Endothelial cell of umbilical vein (primary cell): ENCODE measurements at regions not wholly inside any gene's neighbourhood (a gene's known extent, or its start where the extent isn't known, plus 50 kb on each side); places are given as distances from the start of the nearest gene placed in this dataset.

ENCODE experiments used
- BruUV-seq: library from RNA; stranded (reverse); fragments of 400-500 nt; replicated peaks from 2 replicates; lab custom pipeline; 2021; lab: Mats Ljungman, UMichigan
- CTCF ChIA-PET: fragments of 300-600, 350-600 bp; sonication (Branson Sonifier 250); formaldehyde crosslinking; loops from one replicate; lab custom pipeline; 2021; ENCODE audit warnings: antibody characterized with exemption, inconsistent platforms; lab: Charles Lee
- POLR2A ChIA-PET: fragments of 300-600, 350-600 bp; sonication (Branson Sonifier 250); formaldehyde crosslinking; loops from one replicate; lab custom pipeline; 2021; ENCODE audit warnings: antibody characterized with exemption, inconsistent platforms; lab: Charles Lee
- DNase-seq: peaks from one replicate; pipeline ENCODE4 v3.0.0-alpha.2; 2011; ENCODE audit warnings: low read depth, low spot score
- FAIRE-seq: peaks from 2 replicates; lab custom pipeline; 2011; peaks lifted over from hg19 to GRCh38; lab: Jason Lieb, UNC
- H2AFZ ChIP-seq: 2 replicates; pipeline ENCODE4 v1.6.0; 2012; ENCODE audit warnings: low read depth, low read length, control low read depth, inconsistent platforms
- H3K27ac ChIP-seq: 2 replicates; pipeline ENCODE4 v1.5.1; 2011; ENCODE audit warnings: low read depth, mild to moderate bottlenecking, control low read depth, low read length, moderate library complexity; ENCODE audit not compliant: insufficient read depth
- H3K27me3 ChIP-seq, 2 experiments: 2 replicates each; pipeline versions ENCODE4 v1.6.0 to v1.6.1; 2011; ENCODE audit warnings: low read length in 2 of 2, mixed read lengths in 1 of 2; ENCODE audit not compliant: control insufficient read depth in 2 of 2, insufficient read depth in 2 of 2
- H3K36me3 ChIP-seq, 2 experiments: 2 replicates in 1 of 2; 3 replicates in 1 of 2; pipeline ENCODE4 v1.5.1; 2011; ENCODE audit warnings: low read length in 2 of 2, mild to moderate bottlenecking in 1 of 2, moderate library complexity in 1 of 2; ENCODE audit not compliant: control insufficient read depth in 2 of 2, insufficient read depth in 2 of 2; ENCODE audit errors: extremely low read depth in 1 of 2
- H3K4me1 ChIP-seq: 3 replicates; pipeline ENCODE4 v1.5.1; 2011; ENCODE audit warnings: mild to moderate bottlenecking, low read length; ENCODE audit not compliant: control insufficient read depth, insufficient read depth; ENCODE audit errors: extremely low read depth
- H3K4me2 ChIP-seq: 2 replicates; pipeline ENCODE4 v1.6.1; 2011; ENCODE audit warnings: low read length, control low read depth, mixed read lengths; ENCODE audit not compliant: insufficient read depth
- H3K4me3 ChIP-seq, 3 experiments: fragments of 200-600 bp in 1 of 3; sonication (generic), shearing (Covaris generic) in 1 of 3; replicated peaks in 1 of 3; 2 replicates each; pipeline ENCODE4 v1.5.1; 2011 to 2016; ENCODE audit warnings: control low read depth in 3 of 3, low read length in 3 of 3, mild to moderate bottlenecking in 2 of 3, inconsistent platforms in 1 of 3, low read depth in 1 of 3, moderate library complexity in 1 of 3; ENCODE audit not compliant: insufficient read depth in 1 of 3
- H3K79me2 ChIP-seq: 2 replicates; pipeline ENCODE4 v1.6.0; 2012; ENCODE audit warnings: low read length, inconsistent platforms; ENCODE audit not compliant: control insufficient read depth, insufficient read depth
- H3K9ac ChIP-seq: replicated peaks from 2 replicates; pipeline ENCODE3; 2011; ENCODE audit warnings: low read length, control low read depth; ENCODE audit not compliant: insufficient read depth; ENCODE audit errors: extremely low read depth
- H3K9me1 ChIP-seq: replicated peaks from 3 replicates; pipeline ENCODE4 v1.6.0; 2011; ENCODE audit warnings: mild to moderate bottlenecking, low read length; ENCODE audit not compliant: control insufficient read depth, insufficient read depth; ENCODE audit errors: extremely low read depth
- H3K9me3 ChIP-seq: replicated peaks from 2 replicates; pipeline ENCODE4 v1.5.1; 2012; ENCODE audit warnings: low read length, inconsistent platforms; ENCODE audit not compliant: control insufficient read depth, insufficient read depth
- H4K20me1 ChIP-seq: replicated peaks from 2 replicates; pipeline ENCODE3; 2011; ENCODE audit warnings: mild to moderate bottlenecking, low read length; ENCODE audit not compliant: control insufficient read depth, insufficient read depth; ENCODE audit errors: extremely low read depth
- EZH2 ChIP-seq: IDR thresholded peaks from 2 replicates; pipeline ENCODE4 v1.6.1; 2012; ENCODE audit warnings: borderline replicate concordance, low read depth, mild to moderate bottlenecking, moderate library complexity, low read length, inconsistent platforms; ENCODE audit not compliant: severe bottlenecking
- FOS ChIP-seq: IDR thresholded peaks from 2 replicates; pipeline ENCODE4 v1.6.1; 2011; ENCODE audit warnings: mild to moderate bottlenecking, low read length, moderate library complexity, borderline replicate concordance; ENCODE audit not compliant: insufficient read depth
- GATA2 ChIP-seq: IDR thresholded peaks from 2 replicates; pipeline ENCODE4 v1.7.0; 2011; ENCODE audit warnings: low read depth, mild to moderate bottlenecking, moderate library complexity, mixed read lengths, low read length; ENCODE audit not compliant: insufficient read length, insufficient read depth
- JUN ChIP-seq: IDR thresholded peaks from 2 replicates; pipeline ENCODE4 v1.6.1; 2011; ENCODE audit warnings: borderline replicate concordance, low read depth; ENCODE audit not compliant: insufficient read length, insufficient read depth
- MYC ChIP-seq: IDR thresholded peaks from one replicate; pipeline ENCODE4 v1.6.1; 2011; ENCODE audit warnings: mild to moderate bottlenecking, low read depth, low read length
- POLR2A ChIP-seq: IDR thresholded peaks from 2 replicates; pipeline ENCODE4 v1.6.1; 2012; ENCODE audit warnings: low read depth, mild to moderate bottlenecking, control low read depth, low read length
- POLR2AphosphoS5 ChIP-seq: IDR thresholded peaks from 2 replicates; pipeline ENCODE4 v1.6.1; 2012; ENCODE audit warnings: low read depth, mild to moderate bottlenecking, control low read depth, low read length, moderate library complexity; ENCODE audit not compliant: insufficient read depth
- dilution Hi-C: fragments of 300-500 bp; cut with MboI; formaldehyde crosslinking; loops from one replicate; pipeline ENCODE4 v1.15.0; 2019; ENCODE audit warnings: low sequenced_read_pairs; ENCODE audit not compliant: extremely low pct_ligation_motif_present
- intact Hi-C: fragments of 100-400 bp; cut with micrococcal nuclease; formaldehyde crosslinking; loops from one replicate; pipeline ENCODE4 v1.10.0; 2022
- TF ChIP-seq, protein P1 (sequence below), 2 donors: IDR thresholded peaks; 1 replicate in 1 of 2; 2 replicates in 1 of 2; pipeline ENCODE4 v1.5.1; 2011; ENCODE audit warnings: low read length in 2 of 2, mild to moderate bottlenecking in 2 of 2, moderate library complexity in 2 of 2, control low read depth in 1 of 2, inconsistent platforms in 1 of 2, low read depth in 1 of 2; ENCODE audit not compliant: insufficient read depth in 1 of 2; ENCODE audit errors: extremely low read depth in 1 of 2
- TF ChIP-seq, protein P2 (sequence below): IDR thresholded peaks from 2 replicates; pipeline ENCODE4 v1.6.1; 2011; ENCODE audit not compliant: insufficient read depth, insufficient read length

DNA sequence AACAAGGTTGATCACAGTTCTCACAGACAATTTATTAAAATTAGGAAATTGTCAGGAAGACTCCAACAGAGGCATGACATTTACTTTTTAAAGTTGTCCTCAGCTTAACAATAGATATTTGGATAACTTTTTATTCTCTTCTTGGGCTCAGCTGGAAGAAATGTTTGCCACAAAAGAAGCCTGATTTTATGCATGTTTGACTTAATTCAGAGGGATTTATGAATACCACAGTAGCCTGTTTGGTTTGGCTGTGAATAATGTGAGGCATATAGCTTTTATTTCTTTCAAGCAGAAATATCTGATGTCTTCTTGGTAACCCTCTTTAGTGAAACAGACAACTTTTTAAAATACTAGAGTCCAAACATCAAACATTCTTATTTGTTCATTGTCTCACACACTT lies 1464.5 kb upstream of the SLC10A2 start:
- dilution Hi-C loops (no loop called here), intact Hi-C loops (no loop called here)
- Histone ChIP-seq H3K4me2 (no peak overlapping the region), H4K20me1 (no peaks in the 10 kb centered on the region), H3K4me1 (no peaks in the 10 kb centered on the region), H3K27me3 (no peaks in the 10 kb centered on the region), H3K9ac (no peak overlapping the region), H3K9me1 (no peaks in the 10 kb centered on the region), H3K27ac (no peak overlapping the region), H3K4me3 (no peak overlapping the region), H3K36me3 (no peaks in the 10 kb centered on the region), H2AFZ (no peak overlapping the region), H3K79me2 (no peaks in the 10 kb centered on the region), H3K9me3 (no peaks in the 10 kb centered on the region)
- ChIA-PET POLR2A (interaction anchor here (0.6 kb wide), 1 partner anchor 16 kb away, joined by 3 read pairs; no protein-coding TSS in a partner anchor), CTCF (interaction anchor here (0.8 to 1.3 kb wide), 4 partner anchors 32 to 648 kb away, joined by 3 to 4 read pairs (median 3); no protein-coding TSS in a partner anchor)
- TF ChIP-seq, protein P1, sequence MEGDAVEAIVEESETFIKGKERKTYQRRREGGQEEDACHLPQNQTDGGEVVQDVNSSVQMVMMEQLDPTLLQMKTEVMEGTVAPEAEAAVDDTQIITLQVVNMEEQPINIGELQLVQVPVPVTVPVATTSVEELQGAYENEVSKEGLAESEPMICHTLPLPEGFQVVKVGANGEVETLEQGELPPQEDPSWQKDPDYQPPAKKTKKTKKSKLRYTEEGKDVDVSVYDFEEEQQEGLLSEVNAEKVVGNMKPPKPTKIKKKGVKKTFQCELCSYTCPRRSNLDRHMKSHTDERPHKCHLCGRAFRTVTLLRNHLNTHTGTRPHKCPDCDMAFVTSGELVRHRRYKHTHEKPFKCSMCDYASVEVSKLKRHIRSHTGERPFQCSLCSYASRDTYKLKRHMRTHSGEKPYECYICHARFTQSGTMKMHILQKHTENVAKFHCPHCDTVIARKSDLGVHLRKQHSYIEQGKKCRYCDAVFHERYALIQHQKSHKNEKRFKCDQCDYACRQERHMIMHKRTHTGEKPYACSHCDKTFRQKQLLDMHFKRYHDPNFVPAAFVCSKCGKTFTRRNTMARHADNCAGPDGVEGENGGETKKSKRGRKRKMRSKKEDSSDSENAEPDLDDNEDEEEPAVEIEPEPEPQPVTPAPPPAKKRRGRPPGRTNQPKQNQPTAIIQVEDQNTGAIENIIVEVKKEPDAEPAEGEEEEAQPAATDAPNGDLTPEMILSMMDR (IDR thresholded peaks at IDR 0.05; ENCODE audit: extremely low read depth in 1 of 2, insufficient read depth in 1 of 2, low read depth in 1 of 2, low read length in 2 of 2): no peak
- TF ChIP-seq GATA2 (no peak), MYC (no peak), JUN (no peak), POLR2A (no peak), POLR2AphosphoS5 (no peak), EZH2 (no peak), FOS (no peak)
- TF ChIP-seq, protein P2, sequence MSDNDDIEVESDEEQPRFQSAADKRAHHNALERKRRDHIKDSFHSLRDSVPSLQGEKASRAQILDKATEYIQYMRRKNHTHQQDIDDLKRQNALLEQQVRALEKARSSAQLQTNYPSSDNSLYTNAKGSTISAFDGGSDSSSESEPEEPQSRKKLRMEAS: no peak
- DNase-seq (no peak), FAIRE-seq (no peak)
- no TSS peak for BruUV-seq
